Ishikawa (cell line): ENCODE measurements at regions not wholly inside any gene's neighbourhood (a gene's known extent, or its start where the extent isn't known, plus 50 kb on each side); places are given as distances from the start of the nearest gene placed in this dataset.

Experiments
- CEBPB ChIP-seq: IDR thresholded peaks from 2 replicates; pipeline ENCODE4 v1.6.1; 2012
- CREB1 ChIP-seq: IDR thresholded peaks from 2 replicates; pipeline ENCODE4 v1.6.1; 2012; ENCODE audit warnings: low read depth
- EGR1 ChIP-seq: IDR thresholded peaks from 2 replicates; pipeline ENCODE4 v1.6.1; 2012
- EP300 ChIP-seq: IDR thresholded peaks from 2 replicates; pipeline ENCODE4 v1.6.1; 2012; ENCODE audit warnings: borderline replicate concordance
- FOXM1 ChIP-seq: IDR thresholded peaks from 2 replicates; pipeline ENCODE4 v1.6.1; 2012; ENCODE audit warnings: low read depth, borderline replicate concordance
- MAX ChIP-seq: IDR thresholded peaks from 2 replicates; pipeline ENCODE4 v1.6.1; 2012
- NFIC ChIP-seq: IDR thresholded peaks from 2 replicates; pipeline ENCODE4 v1.6.1; 2012
- RAD21 ChIP-seq: IDR thresholded peaks from 2 replicates; pipeline ENCODE4 v1.6.1; 2012; ENCODE audit warnings: low read depth
- REST ChIP-seq: IDR thresholded peaks from 2 replicates; pipeline ENCODE4 v1.6.1; 2012; ENCODE audit warnings: low read depth, mild to moderate bottlenecking
- TAF1 ChIP-seq: IDR thresholded peaks from 2 replicates; pipeline ENCODE4 v1.6.1; 2012; ENCODE audit warnings: low read depth, mild to moderate bottlenecking
- TCF12 ChIP-seq: IDR thresholded peaks from 2 replicates; pipeline ENCODE4 v1.6.1; 2012; ENCODE audit warnings: low read depth
- TEAD4 ChIP-seq: IDR thresholded peaks from 2 replicates; pipeline ENCODE4 v1.6.1; 2012
- USF1 ChIP-seq: IDR thresholded peaks from 2 replicates; pipeline ENCODE4 v1.6.1; 2012
- YY1 ChIP-seq: IDR thresholded peaks from 2 replicates; pipeline ENCODE4 v1.6.1; 2012; ENCODE audit warnings: low read depth
- ZBTB7A ChIP-seq: IDR thresholded peaks from 2 replicates; pipeline ENCODE4 v1.6.1; 2012; ENCODE audit warnings: low read depth

GRCh38 chr12:114302606-114303315 lies 103.2 kb downstream of the TBX5 start:
- no peak for TF ChIP-seq USF1
- no peak for TF ChIP-seq TAF1
- no peak for TF ChIP-seq RAD21
- TF ChIP-seq EGR1: no peak
- no peak for TF ChIP-seq REST
- no peak for TF ChIP-seq CREB1
- no peak for TF ChIP-seq FOXM1
- no peak for TF ChIP-seq TEAD4
- TF ChIP-seq NFIC: no peak
- no peak for TF ChIP-seq CEBPB
- TF ChIP-seq YY1: no peak
- TF ChIP-seq TCF12: no peak
- no peak for TF ChIP-seq EP300
- TF ChIP-seq ZBTB7A: no peak
- no peak for TF ChIP-seq MAX

- TF ChIP-seq TAF1 (no peak), ZBTB7A (no peak), TEAD4 (no peak), CEBPB (no peak), YY1 (no peak), TCF12 (no peak), MAX (no peak), EGR1 (no peak), USF1 (no peak), CREB1 (no peak), RAD21 (no peak), REST (no peak), NFIC (no peak), EP300 (no peak), FOXM1 (no peak)
Observed at GRCh38 chr12:114302117-114302516, 103.8 kb downstream of the TBX5 start.

GRCh38 chr12:114294303-114294685 lies 111.7 kb downstream of the TBX5 start:
- TF ChIP-seq YY1 (no peak), RAD21 (no peak), FOXM1 (no peak), MAX (no peak)

GRCh38 chr12:114293571-114294302 lies 112.2 kb downstream of the TBX5 start:
- TF ChIP-seq CEBPB (no peak), USF1 (no peak), EP300 (no peak), FOXM1 (no peak), RAD21 (no peak), TEAD4 (no peak), YY1 (no peak)

- TF ChIP-seq FOXM1: no peak
- TF ChIP-seq EP300: no peak
- TF ChIP-seq USF1: no peak
- TF ChIP-seq CEBPB: no peak
Observed at GRCh38 chr12:114293073-114293472, 112.9 kb downstream of the TBX5 start.
